SJCRH30 (cell line): ENCODE measurements at regions not wholly inside any gene's neighbourhood (a gene's known extent, or its start where the extent isn't known, plus 50 kb on each side); places are given as distances from the start of the nearest gene placed in this dataset.

Experiments
- DNase-seq, 2 experiments: peaks; one replicate each; pipeline ENCODE4 v3.0.0-alpha.2; 2015 to 2020
- H3K27ac ChIP-seq: fragments of 250-450 bp; sonication (Bioruptor Pico); 2 replicates; pipeline ENCODE4 v1.5.1; 2020; ENCODE audit warnings: mild to moderate bottlenecking, moderate library complexity
- H3K27me3 ChIP-seq: fragments of 250-450 bp; sonication (Bioruptor Pico); 2 replicates; pipeline ENCODE4 v1.5.1; 2020; ENCODE audit warnings: mild to moderate bottlenecking, moderate library complexity
- H3K36me3 ChIP-seq: fragments of 250-450 bp; sonication (Bioruptor Pico); 2 replicates; pipeline ENCODE4 v1.5.1; 2020; ENCODE audit warnings: mild to moderate bottlenecking, moderate library complexity
- H3K4me1 ChIP-seq: fragments of 250-450 bp; sonication (Bioruptor Pico); 2 replicates; pipeline ENCODE4 v1.5.1; 2020; ENCODE audit warnings: mild to moderate bottlenecking, moderate library complexity
- H3K4me3 ChIP-seq: fragments of 250-450 bp; sonication (Bioruptor Pico); 2 replicates; pipeline ENCODE4 v1.5.1; 2020; ENCODE audit warnings: mild to moderate bottlenecking, moderate library complexity
- H3K9me3 ChIP-seq: fragments of 250-450 bp; sonication (Bioruptor Pico); replicated peaks from 2 replicates; pipeline ENCODE4 v1.5.1; 2020; ENCODE audit warnings: mild to moderate bottlenecking, moderate library complexity

- H3K36me3 ChIP-seq, result no peaks in the 10 kb centered on the region
- DNase-seq, result no peak
- no peaks in the 10 kb centered on the region for H3K9me3 ChIP-seq
- H3K4me1 ChIP-seq, result no peaks in the 10 kb centered on the region
- no peak overlapping the region for H3K27ac ChIP-seq
- no peaks in the 10 kb centered on the region for H3K27me3 ChIP-seq
- no peak overlapping the region for H3K4me3 ChIP-seq
These were observed 122.5 kb upstream of the MBL2 start for GRCh38 chr10:52895059-52895458.

- H3K9me3 ChIP-seq, result no peaks in the 10 kb centered on the region
- H3K27ac ChIP-seq, result no peak overlapping the region
- no peaks in the 10 kb centered on the region for H3K27me3 ChIP-seq
- H3K4me3 ChIP-seq, result no peak overlapping the region
- DNase-seq, result no peak
- H3K36me3 ChIP-seq, result no peaks in the 10 kb centered on the region
- H3K4me1 ChIP-seq, result no peaks in the 10 kb centered on the region
These were observed 117.7 kb upstream of the MBL2 start for GRCh38 chr10:52890281-52890680.

- H3K27ac ChIP-seq, result no peak overlapping the region
- DNase-seq, result no peak
- H3K9me3 ChIP-seq, result no peaks in the 10 kb centered on the region
- no peak overlapping the region for H3K4me3 ChIP-seq
- no peaks in the 10 kb centered on the region for H3K27me3 ChIP-seq
- H3K36me3 ChIP-seq, result no peaks in the 10 kb centered on the region
- no peaks in the 10 kb centered on the region for H3K4me1 ChIP-seq
These were observed 117.0 kb upstream of the MBL2 start for GRCh38 chr10:52889611-52890010.

- H3K27ac ChIP-seq, result no peak overlapping the region
- H3K36me3 ChIP-seq, result no peaks in the 10 kb centered on the region
- H3K4me1 ChIP-seq, result no peaks in the 10 kb centered on the region
- no peaks in the 10 kb centered on the region for H3K27me3 ChIP-seq
- peak; percentile 33 to 71 for DNase-seq
- H3K9me3 ChIP-seq, result no peaks in the 10 kb centered on the region
- H3K4me3 ChIP-seq, result no peak overlapping the region
These were observed 111.7 kb upstream of the MBL2 start for GRCh38 chr10:52883996-52884871.

- Histone ChIP-seq H3K27me3 (no peaks in the 10 kb centered on the region), H3K4me3 (no peak overlapping the region), H3K4me1 (no peaks in the 10 kb centered on the region), H3K9me3 (no peaks in the 10 kb centered on the region), H3K27ac (no peak overlapping the region), H3K36me3 (no peaks in the 10 kb centered on the region)
- no peak for DNase-seq
These were observed 106.7 kb upstream of the MBL2 start for GRCh38 chr10:52879091-52879807.

- H3K4me3 ChIP-seq, result no peak overlapping the region
- no peak for DNase-seq
- no peak overlapping the region for H3K27ac ChIP-seq
- no peaks in the 10 kb centered on the region for H3K4me1 ChIP-seq
- H3K27me3 ChIP-seq, result no peaks in the 10 kb centered on the region
- no peaks in the 10 kb centered on the region for H3K9me3 ChIP-seq
- no peaks in the 10 kb centered on the region for H3K36me3 ChIP-seq
These were observed 104.9 kb upstream of the MBL2 start for GRCh38 chr10:52877451-52877850.

GRCh38 chr10:52875336-52875735 lies 102.8 kb upstream of the MBL2 start:
- Histone ChIP-seq H3K36me3 (no peaks in the 10 kb centered on the region), H3K9me3 (no peaks in the 10 kb centered on the region), H3K4me3 (no peak overlapping the region), H3K4me1 (no peaks in the 10 kb centered on the region), H3K27me3 (no peaks in the 10 kb centered on the region), H3K27ac (no peak overlapping the region)
- no peak for DNase-seq

- H3K4me1 ChIP-seq, result no peaks in the 10 kb centered on the region
- DNase-seq, result no peak
- no peaks in the 10 kb centered on the region for H3K27me3 ChIP-seq
- no peaks in the 10 kb centered on the region for H3K36me3 ChIP-seq
- no peak overlapping the region for H3K27ac ChIP-seq
- no peak overlapping the region for H3K4me3 ChIP-seq
- no peaks in the 10 kb centered on the region for H3K9me3 ChIP-seq
These were observed 102.0 kb upstream of the MBL2 start for GRCh38 chr10:52874581-52874980.

GRCh38 chr10:52871191-52871843 lies 98.7 kb upstream of the MBL2 start:
- no peak for DNase-seq
- no peaks in the 10 kb centered on the region for H3K4me1 ChIP-seq

GRCh38 chr10:52870562-52870961 lies 98.0 kb upstream of the MBL2 start:
- Histone ChIP-seq H3K9me3 (no peaks in the 10 kb centered on the region), H3K4me1 (no peaks in the 10 kb centered on the region), H3K27me3 (no peaks in the 10 kb centered on the region), H3K4me3 (no peak overlapping the region), H3K36me3 (no peaks in the 10 kb centered on the region), H3K27ac (no peak overlapping the region)
- DNase-seq, result no peak

More at GRCh38 chr10:52871191-52871843, 98.7 kb upstream of the MBL2 start:
- H3K27ac ChIP-seq, result no peak overlapping the region
- no peaks in the 10 kb centered on the region for H3K9me3 ChIP-seq
- H3K27me3 ChIP-seq, result no peaks in the 10 kb centered on the region
- H3K36me3 ChIP-seq, result no peaks in the 10 kb centered on the region
- no peak overlapping the region for H3K4me3 ChIP-seq

- Histone ChIP-seq H3K9me3 (no peaks in the 10 kb centered on the region), H3K27me3 (no peaks in the 10 kb centered on the region), H3K4me1 (no peaks in the 10 kb centered on the region; the same call in 1 of the 2 replicates), H3K36me3 (no peaks in the 10 kb centered on the region), H3K4me3 (no peak overlapping the region), H3K27ac (no peak overlapping the region)
- no peak for DNase-seq
These were observed 97.3 kb upstream of the MBL2 start for GRCh38 chr10:52869864-52870263.

GRCh38 chr10:52865213-52865612 lies 92.6 kb upstream of the MBL2 start:
- DNase-seq, result no peak
- Histone ChIP-seq H3K36me3 (no peaks in the 10 kb centered on the region), H3K9me3 (no peaks in the 10 kb centered on the region), H3K27me3 (no peaks in the 10 kb centered on the region), H3K4me1 (no peaks in the 10 kb centered on the region; the same call in 1 of the 2 replicates), H3K4me3 (no peak overlapping the region), H3K27ac (no peak overlapping the region)

GRCh38 chr10:52864201-52865106 lies 91.9 kb upstream of the MBL2 start:
- Histone ChIP-seq H3K27ac (no peak overlapping the region), H3K27me3 (no peaks in the 10 kb centered on the region), H3K9me3 (no peaks in the 10 kb centered on the region), H3K36me3 (no peaks in the 10 kb centered on the region), H3K4me1 (no peaks in the 10 kb centered on the region; the same call in 1 of the 2 replicates), H3K4me3 (no peak overlapping the region)
- peak; percentile 61 to 68 for DNase-seq

GRCh38 chr10:52858722-52859121 lies 86.1 kb upstream of the MBL2 start:
- no peaks in the 10 kb centered on the region; the same call in 1 of the 2 replicates for H3K4me1 ChIP-seq
- H3K36me3 ChIP-seq, result no peaks in the 10 kb centered on the region
- H3K27ac ChIP-seq, result no peak overlapping the region
- H3K9me3 ChIP-seq, result no peaks in the 10 kb centered on the region
- no peaks in the 10 kb centered on the region for H3K27me3 ChIP-seq
- no peak overlapping the region for H3K4me3 ChIP-seq
- DNase-seq, result no peak
